Neural progenitor cell (in vitro differentiated cells): ENCODE measurements at regions not wholly inside any gene's neighbourhood (a gene's known extent, or its start where the extent isn't known, plus 50 kb on each side); places are given as distances from the start of the nearest gene placed in this dataset.

Experiments
- CTCF ChIP-seq: fragments of 200-600 bp; sonication (generic); IDR thresholded peaks from 2 replicates; pipeline ENCODE4 v1.5.1; 2017; ENCODE audit warnings: antibody characterized with exemption, mild to moderate bottlenecking
- EZH2 ChIP-seq: fragments of 200-600 bp; sonication (generic); IDR thresholded peaks from 2 replicates; pipeline ENCODE4 v1.6.1; 2017; ENCODE audit warnings: antibody characterized with exemption, mild to moderate bottlenecking, moderate library complexity
- EZH2phosphoT487 ChIP-seq: fragments of 200-600 bp; sonication (generic); IDR thresholded peaks from 2 replicates; pipeline ENCODE4 v1.6.1; 2017; ENCODE audit warnings: antibody characterized with exemption

GRCh38 chr20:6411651-6412050, 288.8 kb upstream of the FERMT1 start:
- TF ChIP-seq EZH2phosphoT487: no peak
- TF ChIP-seq EZH2: no peak
- TF ChIP-seq CTCF: no peak
